GM23338 (cell line): ENCODE measurements at regions not wholly inside any gene's neighbourhood (a gene's known extent, or its start where the extent isn't known, plus 50 kb on each side); places are given as distances from the start of the nearest gene placed in this dataset.

ENCODE experiments used
- EZH2 ChIP-seq: fragments of 200-600 bp; sonication (generic); IDR thresholded peaks from one replicate; pipeline ENCODE4 v1.8.0; 2017; ENCODE audit warnings: antibody characterized with exemption, mild to moderate bottlenecking, low read depth; ENCODE audit not compliant: unreplicated experiment
- EZH2phosphoT487 ChIP-seq: fragments of 200-600 bp; sonication (generic); IDR thresholded peaks from one replicate; pipeline ENCODE4 v1.8.1; 2018; ENCODE audit warnings: antibody characterized with exemption; ENCODE audit not compliant: unreplicated experiment
- NANOG ChIP-seq: IDR thresholded peaks from 2 replicates; pipeline ENCODE4 v1.6.1; 2016; ENCODE audit warnings: antibody characterized with exemption, borderline replicate concordance
- POLR2AphosphoS5 ChIP-seq: IDR thresholded peaks from 2 replicates; pipeline ENCODE4 v1.6.1; 2016; ENCODE audit warnings: antibody characterized with exemption, low read depth
- TF ChIP-seq, protein P1 (sequence below), 2 experiments: fragments of 200-600 bp in 1 of 2; sonication (generic) in 1 of 2; conservative IDR thresholded peaks; 2 replicates each; pipeline versions ENCODE4 v1.5.1 to v1.6.1; 2016 to 2017; ENCODE audit warnings: antibody characterized with exemption in 2 of 2, low read depth in 2 of 2, mild to moderate bottlenecking in 2 of 2, moderate library complexity in 1 of 2

GRCh38 chr4:128596115-128596514 is 213.4 kb upstream of the JADE1 start:
- no peak for TF ChIP-seq EZH2phosphoT487
- no peak for TF ChIP-seq POLR2AphosphoS5
- no peak for TF ChIP-seq EZH2
- TF ChIP-seq, protein P1, sequence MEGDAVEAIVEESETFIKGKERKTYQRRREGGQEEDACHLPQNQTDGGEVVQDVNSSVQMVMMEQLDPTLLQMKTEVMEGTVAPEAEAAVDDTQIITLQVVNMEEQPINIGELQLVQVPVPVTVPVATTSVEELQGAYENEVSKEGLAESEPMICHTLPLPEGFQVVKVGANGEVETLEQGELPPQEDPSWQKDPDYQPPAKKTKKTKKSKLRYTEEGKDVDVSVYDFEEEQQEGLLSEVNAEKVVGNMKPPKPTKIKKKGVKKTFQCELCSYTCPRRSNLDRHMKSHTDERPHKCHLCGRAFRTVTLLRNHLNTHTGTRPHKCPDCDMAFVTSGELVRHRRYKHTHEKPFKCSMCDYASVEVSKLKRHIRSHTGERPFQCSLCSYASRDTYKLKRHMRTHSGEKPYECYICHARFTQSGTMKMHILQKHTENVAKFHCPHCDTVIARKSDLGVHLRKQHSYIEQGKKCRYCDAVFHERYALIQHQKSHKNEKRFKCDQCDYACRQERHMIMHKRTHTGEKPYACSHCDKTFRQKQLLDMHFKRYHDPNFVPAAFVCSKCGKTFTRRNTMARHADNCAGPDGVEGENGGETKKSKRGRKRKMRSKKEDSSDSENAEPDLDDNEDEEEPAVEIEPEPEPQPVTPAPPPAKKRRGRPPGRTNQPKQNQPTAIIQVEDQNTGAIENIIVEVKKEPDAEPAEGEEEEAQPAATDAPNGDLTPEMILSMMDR (conservative IDR thresholded peaks at IDR 0.05; ENCODE audit: low read depth in 2 of 2) = no peak
- no peak for TF ChIP-seq NANOG
